ENCODE measurements at regions not wholly inside any gene's neighbourhood (a gene's known extent, or its start where the extent isn't known, plus 50 kb on each side); places are given as distances from the start of the nearest gene placed in this dataset.
A peak's percentile ranks its signal among the peaks of the same experiment; 100 is the strongest.

DNA sequence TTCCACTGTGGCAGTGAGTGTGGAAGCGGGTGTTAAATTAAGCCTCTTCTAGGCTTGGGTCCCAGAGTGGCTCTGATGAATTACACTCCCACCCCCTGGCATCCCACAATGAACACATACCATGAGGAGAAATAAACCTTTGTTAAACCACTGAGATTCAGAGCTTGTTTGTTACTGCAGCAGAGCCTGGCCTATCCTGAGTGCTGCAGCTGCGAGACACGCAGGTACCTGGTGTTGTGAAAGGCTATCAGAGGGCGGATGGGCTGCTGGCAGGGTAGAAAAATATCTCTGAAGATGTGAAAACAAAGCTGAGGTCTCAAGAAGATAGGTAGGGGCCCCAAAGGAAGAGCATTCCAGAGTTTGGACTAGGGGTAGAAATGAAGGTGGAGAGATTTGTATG, 138.4 kb upstream of the STX18 start:
- ATAC-seq (ENCODE audit: poor library complexity), result no peak
- intact Hi-C loops (cut with DNase I), result no loop called here
- DNase-seq, result no peak

DNA sequence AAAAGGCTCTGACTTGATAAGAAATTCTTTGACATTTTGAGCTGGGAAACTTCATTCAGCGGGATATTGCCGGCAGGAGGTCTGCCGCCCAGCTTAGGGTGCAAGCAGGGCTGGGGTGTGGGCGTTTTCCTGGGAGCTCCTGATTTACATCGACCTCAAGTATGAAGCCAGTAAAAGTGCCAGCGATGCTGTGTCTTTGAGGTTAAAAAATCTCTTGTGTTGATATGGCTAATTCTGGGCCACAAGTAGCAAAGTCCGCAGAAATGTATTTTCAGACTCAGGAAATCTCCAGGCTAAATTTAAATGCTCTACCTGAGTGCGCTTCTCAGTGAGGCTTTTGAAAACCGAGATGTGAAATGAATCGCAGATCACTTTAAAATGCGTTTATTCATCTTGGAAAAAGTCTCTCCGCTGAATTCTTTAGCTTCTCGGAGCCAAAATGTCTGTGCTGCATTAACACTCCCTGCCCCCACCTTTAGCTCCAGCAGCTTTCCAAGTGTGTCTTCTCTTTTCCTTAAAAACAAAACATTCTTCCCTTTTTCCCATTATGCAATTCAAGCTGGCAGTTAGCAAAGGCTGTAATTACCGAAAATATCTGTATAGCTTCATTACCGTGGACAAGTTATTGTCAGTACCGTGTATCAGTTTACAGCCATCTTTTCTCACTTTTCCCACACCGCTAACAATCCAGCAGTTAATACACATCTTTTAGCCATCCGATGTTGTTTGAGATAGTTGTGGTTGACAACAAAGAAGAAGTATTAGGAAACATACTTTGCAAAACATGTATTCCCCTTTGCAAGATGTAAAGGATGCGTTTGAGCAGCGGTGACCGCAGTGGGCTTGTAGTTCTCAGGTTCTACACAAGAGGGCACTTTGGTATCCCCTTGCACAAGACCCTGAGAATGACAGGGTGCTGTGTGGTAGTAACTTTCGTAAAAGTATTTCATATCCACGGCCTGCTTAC, 136.0 kb upstream of the STX18 start:
- DNase-seq, result no peak
- intact Hi-C loops (cut with DNase I), result no loop called here
- peak; percentile 39 for ATAC-seq (ENCODE audit: poor library complexity)

DNA sequence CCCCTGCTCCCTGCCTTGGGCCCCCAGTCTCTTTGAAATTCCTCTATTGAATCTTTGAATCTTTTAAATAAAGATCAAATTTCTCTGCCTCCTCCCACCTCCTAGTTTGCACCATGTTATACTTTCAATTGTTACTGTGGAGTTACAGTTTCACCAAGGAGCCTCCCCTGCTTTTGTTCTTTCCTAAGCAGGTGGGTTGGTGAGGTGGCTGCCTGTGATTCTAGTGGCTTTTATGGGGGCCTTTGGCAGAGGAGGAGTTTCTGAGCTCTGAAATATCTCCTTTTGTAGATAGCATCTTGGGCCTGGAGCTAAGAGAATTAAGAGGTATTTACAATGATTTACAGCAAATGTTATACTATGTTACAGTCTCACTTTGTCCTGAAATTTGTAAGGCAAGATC, 133.8 kb upstream of the STX18 start:
- ATAC-seq (ENCODE audit: poor library complexity) (no peak), DNase-seq (no peak)
- intact Hi-C loops (cut with DNase I), result no loop called here

DNA sequence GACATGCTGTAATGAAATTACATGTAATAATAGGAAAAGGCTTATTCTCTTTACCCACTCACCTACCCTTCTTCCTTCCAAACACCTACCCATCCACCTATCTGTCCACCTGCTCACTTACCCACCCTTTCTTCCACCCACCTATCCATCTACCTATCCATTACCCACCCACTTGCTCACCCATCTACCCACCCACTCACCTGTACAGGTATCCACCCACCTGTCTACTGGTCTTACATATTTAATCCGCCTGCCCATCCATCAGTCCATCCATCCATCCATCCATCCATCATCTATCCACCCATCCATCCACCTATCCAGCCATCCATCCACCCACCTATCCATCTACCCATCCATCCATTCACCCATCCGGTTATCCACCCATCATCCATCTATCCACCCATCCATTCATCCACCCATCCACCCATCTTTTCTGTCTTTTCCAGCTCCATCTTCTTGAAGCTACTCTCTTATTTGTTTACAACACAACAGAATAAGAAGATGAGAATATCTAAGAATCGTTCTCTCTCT, 133.3 kb upstream of the STX18 start:
- no peak for ATAC-seq (ENCODE audit: poor library complexity)
- intact Hi-C loops (cut with DNase I), result no loop called here
- DNase-seq, result no peak

- intact Hi-C loops (cut with DNase I), result no loop called here
- DNase-seq (no peak), ATAC-seq (ENCODE audit: poor library complexity) (no peak)
Observed at GRCh38 chr4:4673070-4673469, 131.2 kb upstream of the STX18 start.

DNA sequence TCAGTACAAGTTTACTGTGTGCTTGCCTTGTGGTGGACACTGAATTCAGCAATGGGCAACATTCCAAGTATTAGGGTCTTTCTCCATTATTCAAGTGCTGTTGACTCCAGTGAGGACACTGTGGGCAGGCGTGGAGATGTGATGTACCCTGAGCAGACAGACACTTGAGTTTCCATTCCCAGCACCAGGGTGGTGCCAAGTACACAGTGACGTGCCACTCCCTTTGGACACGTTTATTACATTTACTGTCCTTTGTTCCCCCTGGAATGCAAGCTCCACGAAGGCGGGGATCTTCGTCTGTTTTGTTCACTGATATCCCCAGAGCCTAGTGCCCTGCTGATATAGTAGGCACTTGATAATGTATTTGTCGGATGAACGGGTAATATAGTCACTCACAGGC, 130.6 kb upstream of the STX18 start:
- ATAC-seq (ENCODE audit: poor library complexity) (peak; percentile 66), DNase-seq (no peak)
- intact Hi-C loops (cut with DNase I), result no loop called here

DNA sequence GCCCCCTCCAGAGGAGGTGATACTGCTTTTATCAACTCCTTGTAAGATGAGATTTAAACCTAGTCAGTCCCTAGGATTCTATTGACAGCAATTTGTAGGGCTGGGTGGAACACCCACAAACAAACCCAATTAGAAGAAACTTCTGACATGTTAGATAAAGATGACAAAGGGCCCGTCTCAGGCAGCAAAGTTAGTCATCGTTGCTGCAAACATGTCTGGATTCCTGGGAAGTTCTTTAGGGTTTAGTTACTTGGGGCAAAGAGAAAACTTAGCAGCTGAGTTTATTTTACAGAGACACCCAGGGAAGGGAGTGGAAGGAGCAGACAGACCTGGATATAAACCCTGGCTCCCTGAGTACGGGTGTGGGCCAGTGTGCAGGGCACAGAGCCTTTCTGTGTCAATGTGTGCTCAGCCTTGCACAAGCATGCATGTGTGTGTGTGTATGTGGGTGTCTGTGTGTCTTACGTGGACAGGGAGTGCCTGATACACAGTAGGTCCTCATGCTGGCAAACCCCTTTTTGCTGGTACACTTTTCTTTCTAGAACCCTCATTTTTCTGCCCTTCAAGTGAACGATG, 130.0 kb upstream of the STX18 start:
- no peak for ATAC-seq (ENCODE audit: poor library complexity)
- intact Hi-C loops (cut with DNase I), result no loop called here
- DNase-seq, result no peak

GRCh38 chr4:4670869-4671268, 129.0 kb upstream of the STX18 start:
- ATAC-seq (ENCODE audit: poor library complexity) (no peak), DNase-seq (no peak)
- intact Hi-C loops (cut with DNase I), result no loop called here

- DNase-seq (no peak), ATAC-seq (ENCODE audit: poor library complexity) (no peak)
- intact Hi-C loops (cut with DNase I), result no loop called here
Observed at GRCh38 chr4:4668355-4669210, 126.7 kb upstream of the STX18 start.

GRCh38 chr4:4667622-4668081, 125.8 kb upstream of the STX18 start:
- intact Hi-C loops (cut with DNase I), result no loop called here
- no peak for DNase-seq
- ATAC-seq (ENCODE audit: poor library complexity), result no peak

- ATAC-seq (ENCODE audit: poor library complexity), result no peak
- DNase-seq, result no peak
- intact Hi-C loops (cut with DNase I), result no loop called here
Observed at GRCh38 chr4:4666693-4667621, 125.1 kb upstream of the STX18 start.

GRCh38 chr4:4666187-4666586, 124.3 kb upstream of the STX18 start:
- DNase-seq (no peak), ATAC-seq (ENCODE audit: poor library complexity) (no peak)

DNA sequence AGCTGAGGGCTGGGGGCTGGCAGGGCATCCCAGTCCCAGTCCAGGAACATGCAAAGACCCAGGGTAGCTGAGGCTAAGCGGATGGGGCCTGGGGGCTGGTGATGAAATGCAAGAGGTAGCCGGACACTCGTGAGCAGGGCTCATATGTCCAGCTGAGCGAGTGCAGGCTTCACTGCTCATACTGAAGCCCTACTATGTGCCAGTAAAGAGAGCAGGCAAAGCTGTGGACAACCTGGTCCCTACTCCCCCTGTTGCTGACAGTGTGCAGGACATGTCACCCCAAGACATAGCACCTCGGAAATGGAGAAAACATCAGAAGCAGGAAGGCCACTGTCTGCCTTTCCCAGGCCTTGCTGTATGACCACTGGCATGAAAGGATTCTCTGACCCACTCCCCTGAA, 122.4 kb upstream of the STX18 start:
- ATAC-seq (ENCODE audit: poor library complexity) (no peak), DNase-seq (no peak)
- intact Hi-C loops (cut with DNase I), result no loop called here

More at GRCh38 chr4:4666187-4666586, 124.3 kb upstream of the STX18 start:
- intact Hi-C loops (cut with DNase I), result no loop called here

- ATAC-seq (ENCODE audit: poor library complexity) (no peak), DNase-seq (no peak)
- intact Hi-C loops (cut with DNase I), result no loop called here
Observed at GRCh38 chr4:4663028-4663427, 121.2 kb upstream of the STX18 start.

DNA sequence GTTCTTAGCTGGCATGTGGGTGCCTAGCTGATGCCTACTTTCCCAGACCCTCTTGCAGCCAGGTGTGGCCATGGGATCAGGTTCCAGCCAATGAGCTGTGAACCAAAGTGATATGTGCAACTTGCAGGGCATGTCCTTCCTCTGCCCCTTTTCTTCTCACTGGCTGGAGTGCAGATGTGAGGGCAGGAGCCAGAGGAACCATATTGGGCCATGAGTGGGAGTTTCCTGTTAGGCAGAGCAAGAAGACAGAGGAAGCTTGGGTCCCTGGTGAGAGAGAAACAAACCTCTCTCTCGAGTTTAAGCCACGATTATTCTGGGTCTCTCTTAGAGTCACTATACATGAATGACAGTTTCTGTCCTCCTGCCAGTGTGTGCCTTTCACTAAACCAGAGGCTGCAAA, 120.4 kb upstream of the STX18 start:
- intact Hi-C loops (cut with DNase I), result no loop called here
- ATAC-seq (ENCODE audit: poor library complexity) (no peak), DNase-seq (no peak)

DNA sequence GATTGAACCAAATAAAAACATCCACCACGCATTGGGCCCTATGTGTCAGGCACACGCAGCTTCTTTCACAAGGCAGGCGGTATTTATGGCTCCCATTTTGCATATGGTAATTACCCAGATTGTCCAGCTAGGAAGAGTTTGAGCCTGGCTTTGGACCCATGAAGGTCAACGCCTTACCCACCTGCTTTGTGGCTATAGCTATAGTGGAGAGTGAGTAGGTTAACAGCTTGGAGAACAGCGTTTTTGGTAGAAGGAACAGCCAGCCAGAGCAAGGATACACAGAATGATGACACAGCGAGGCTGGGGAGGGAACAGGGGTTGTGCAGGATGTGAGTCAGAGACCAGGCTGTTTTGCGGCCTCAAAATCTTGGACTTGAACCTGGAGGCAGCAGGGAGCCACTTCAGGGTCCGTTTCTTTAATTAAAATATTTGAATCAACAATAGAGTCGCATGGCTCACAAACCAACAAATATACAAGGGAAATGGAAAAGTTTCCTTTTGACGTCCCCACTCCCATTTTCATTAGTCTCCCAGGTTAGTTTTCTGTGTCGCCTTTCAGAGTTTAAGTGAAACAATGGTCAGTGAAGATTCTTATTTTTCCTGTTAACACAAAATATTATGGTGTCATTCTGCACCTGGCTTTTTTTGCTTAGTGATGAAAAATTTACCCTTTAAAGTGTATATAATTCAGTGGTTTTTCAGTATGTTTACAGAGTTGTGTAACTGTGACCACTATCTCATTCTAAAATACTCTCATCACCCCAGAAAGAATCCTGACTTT, 118.2 kb upstream of the STX18 start:
- intact Hi-C loops (cut with DNase I), result no loop called here
- DNase-seq (no peak), ATAC-seq (ENCODE audit: poor library complexity) (no peak)

DNA sequence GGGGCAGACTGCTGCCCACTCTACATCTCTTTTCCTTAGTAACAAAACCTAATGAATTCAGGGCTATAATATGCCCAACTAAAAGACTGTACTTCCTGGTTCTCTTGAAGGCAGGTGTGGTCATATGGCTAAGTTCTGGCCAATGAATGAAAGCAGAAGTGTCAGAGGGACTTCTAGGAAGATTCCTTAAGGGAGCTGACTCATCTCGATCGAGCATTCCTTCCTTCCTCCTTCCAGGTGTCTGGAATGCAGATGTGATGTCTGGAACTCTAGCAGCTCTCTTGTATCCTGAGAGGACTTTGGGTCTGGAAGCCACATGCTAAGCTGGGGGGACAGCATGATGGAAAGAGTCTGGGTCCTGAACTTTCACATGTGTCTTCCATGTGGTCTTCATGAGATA, 116.2 kb upstream of the STX18 start:
- no peak for DNase-seq
- no peak for ATAC-seq (ENCODE audit: poor library complexity)
- intact Hi-C loops (cut with DNase I), result no loop called here

Measured in Right ventricle myocardium superior (tissue), 1 donor.